GM23338 (cell line): ENCODE measurements at regions not wholly inside any gene's neighbourhood (a gene's known extent, or its start where the extent isn't known, plus 50 kb on each side); places are given as distances from the start of the nearest gene placed in this dataset.

Experiments
- ATAC-seq: fragments of 200-7000 bp; cut with Tn5 transposase; 3 replicates; pipeline ENCODE4 v1.9.1; 2020
- DNase-seq: peaks from one replicate; pipeline ENCODE4 v3.0.0-alpha.2; 2015; ENCODE audit warnings: low spot score
- H2AFZ ChIP-seq: fragments of 200-600 bp; sonication (generic); 2 replicates; pipeline ENCODE4 v1.8.0; 2016; ENCODE audit warnings: antibody characterized with exemption, mild to moderate bottlenecking, moderate library complexity
- H3F3A ChIP-seq: fragments of 200-600 bp; sonication (generic); replicated peaks from 2 replicates; pipeline ENCODE4 v1.8.0; 2017; ENCODE audit warnings: antibody characterized with exemption, mixed run types, low read depth
- H3K27ac ChIP-seq: fragments of 200-600 bp; sonication (generic); 2 replicates; pipeline ENCODE4 v1.6.1; 2016; ENCODE audit warnings: low read depth
- H3K27me3 ChIP-seq: fragments of 200-600 bp; sonication (generic); 2 replicates; pipeline ENCODE4 v1.8.0; 2016; ENCODE audit warnings: mild to moderate bottlenecking, mixed run types, moderate library complexity; ENCODE audit not compliant: insufficient read depth
- H3K36me3 ChIP-seq: fragments of 200-600 bp; sonication (generic); 2 replicates; pipeline ENCODE4 v1.8.0; 2016; ENCODE audit warnings: mild to moderate bottlenecking; ENCODE audit not compliant: insufficient read depth
- H3K4me1 ChIP-seq: fragments of 200-600 bp; sonication (generic); 2 replicates; pipeline ENCODE4 v1.8.0; 2016; ENCODE audit warnings: mild to moderate bottlenecking, moderate library complexity; ENCODE audit not compliant: insufficient read depth
- H3K4me2 ChIP-seq: fragments of 200-600 bp; sonication (generic); 2 replicates; pipeline ENCODE4 v1.7.1; 2017; ENCODE audit warnings: mixed run types
- H3K4me3 ChIP-seq: fragments of 200-600 bp; sonication (generic); 2 replicates; pipeline ENCODE4 v1.6.1; 2016; ENCODE audit warnings: mixed run types
- H3K79me2 ChIP-seq: fragments of 200-600 bp; sonication (generic); replicated peaks from 2 replicates; pipeline ENCODE4 v1.8.0; 2017; ENCODE audit warnings: mild to moderate bottlenecking; ENCODE audit not compliant: insufficient read depth
- H3K9me2 ChIP-seq: fragments of 200-600 bp; sonication (generic); 2 replicates; pipeline ENCODE4 v1.8.0; 2017; ENCODE audit not compliant: insufficient read depth
- H4K20me1 ChIP-seq: fragments of 200-600 bp; sonication (generic); replicated peaks from 2 replicates; pipeline ENCODE4 v1.8.0; 2017; ENCODE audit warnings: mild to moderate bottlenecking; ENCODE audit not compliant: insufficient read depth
- H3K27ac Mint-ChIP-seq: 2 replicates; pipeline ENCODE4 v1.8.0; 2020; ENCODE audit warnings: inconsistent platforms, mild to moderate bottlenecking, moderate library complexity, mixed read lengths
- H3K27me3 Mint-ChIP-seq: 3 replicates; pipeline ENCODE4 v1.8.0; 2022; ENCODE audit warnings: low read depth, mild to moderate bottlenecking, moderate library complexity, mixed read lengths, inconsistent platforms; ENCODE audit not compliant: insufficient read depth, poor library complexity
- H3K36me3 Mint-ChIP-seq: 3 replicates; pipeline ENCODE4 v1.8.0; 2021; ENCODE audit warnings: low read depth, mild to moderate bottlenecking, inconsistent platforms, moderate library complexity, mixed read lengths
- H3K4me1 Mint-ChIP-seq: 3 replicates; pipeline ENCODE4 v1.8.0; 2020; ENCODE audit warnings: mild to moderate bottlenecking, inconsistent platforms, mixed read lengths
- H3K4me3 Mint-ChIP-seq: 3 replicates; pipeline ENCODE4 v1.8.0; 2021; ENCODE audit warnings: moderate library complexity, mild to moderate bottlenecking, inconsistent platforms, mixed read lengths
- H3K9me3 Mint-ChIP-seq: 3 replicates; pipeline ENCODE4 v1.8.0; 2020; ENCODE audit warnings: moderate library complexity, mild to moderate bottlenecking, inconsistent platforms, mixed read lengths
- EZH2 ChIP-seq: fragments of 200-600 bp; sonication (generic); IDR thresholded peaks from one replicate; pipeline ENCODE4 v1.8.0; 2017; ENCODE audit warnings: antibody characterized with exemption, mild to moderate bottlenecking, low read depth; ENCODE audit not compliant: unreplicated experiment
- EZH2phosphoT487 ChIP-seq: fragments of 200-600 bp; sonication (generic); IDR thresholded peaks from one replicate; pipeline ENCODE4 v1.8.1; 2018; ENCODE audit warnings: antibody characterized with exemption; ENCODE audit not compliant: unreplicated experiment
- JUNB ChIP-seq: IDR thresholded peaks from one replicate; pipeline ENCODE4 v1.6.1; 2016; ENCODE audit warnings: antibody characterized with exemption; ENCODE audit not compliant: unreplicated experiment
- ZNF462 ChIP-seq: fragments of 250-450 bp; sonication (Bioruptor Pico); IDR thresholded peaks from 2 replicates; pipeline ENCODE4 v1.5.0; 2020; ENCODE audit warnings: mild to moderate bottlenecking, moderate library complexity
- TF ChIP-seq, protein P1 (sequence below): IDR thresholded peaks from one replicate; pipeline ENCODE4 v1.6.1; 2018; ENCODE audit warnings: antibody characterized with exemption; ENCODE audit not compliant: unreplicated experiment

DNA sequence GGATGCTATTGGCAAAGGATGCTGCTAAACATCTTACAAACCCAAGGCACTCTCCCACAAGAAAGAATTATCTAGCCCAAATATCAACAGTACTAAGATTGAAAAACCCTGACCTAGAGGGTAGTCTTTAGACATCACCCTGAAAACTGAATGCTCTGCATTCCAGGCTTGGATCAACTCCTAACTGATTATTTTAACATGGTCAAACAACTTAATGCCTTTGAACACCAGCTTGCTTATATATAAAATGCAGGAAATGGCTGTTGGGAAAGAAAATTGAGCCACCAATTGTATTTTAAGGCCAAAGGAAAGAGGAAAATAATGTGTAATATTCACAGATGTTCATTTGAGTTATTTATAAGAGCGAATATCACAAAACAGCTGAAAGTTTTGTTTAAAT is 72.2 kb upstream of the C1orf87 start (continued):
- no peak for TF ChIP-seq ZNF462 (CRISPR knock-in tag)
- no peak for TF ChIP-seq EZH2phosphoT487
- no peak for TF ChIP-seq JUNB

DNA sequence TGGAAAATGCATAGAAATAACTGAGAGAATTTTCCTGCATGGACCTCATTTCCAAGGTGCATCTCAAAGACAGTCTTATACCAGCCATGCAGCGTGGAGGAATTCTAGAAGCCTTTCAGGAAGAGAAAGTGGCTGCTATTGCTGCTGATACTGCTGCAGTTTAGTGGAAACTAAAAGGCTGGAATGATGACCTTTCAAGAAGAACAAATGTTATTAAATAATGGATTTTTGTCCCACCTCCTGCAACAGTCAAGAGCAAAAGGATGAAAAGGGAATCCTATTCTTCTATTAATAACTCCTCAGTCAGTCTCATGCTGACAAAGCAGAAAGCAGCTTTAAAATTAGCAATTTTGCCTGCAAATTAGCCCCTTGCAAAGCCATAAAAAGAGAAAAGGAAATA is 68.2 kb upstream of the C1orf87 start:
- no peaks in the 10 kb centered on the region for H3K9me3 Mint-ChIP-seq
- Histone ChIP-seq H4K20me1 (no peaks in the 10 kb centered on the region), H3K4me2 (no peak overlapping the region), H3K9me2 (no peaks in the 10 kb centered on the region), H3K36me3 (no peaks in the 10 kb centered on the region), H3F3A (no peaks in the 10 kb centered on the region), H3K4me3 (no peak overlapping the region), H3K27me3 (no peaks in the 10 kb centered on the region), H3K79me2 (no peaks in the 10 kb centered on the region), H2AFZ (no peak overlapping the region), H3K27ac (no peak overlapping the region), H3K4me1 (no peaks in the 10 kb centered on the region)
- H3K27ac Mint-ChIP-seq = no peak overlapping the region
- no peak overlapping the region for H3K4me3 Mint-ChIP-seq
- ATAC-seq (no peak), DNase-seq (no peak)
- H3K36me3 Mint-ChIP-seq = no peaks in the 10 kb centered on the region
- no peaks in the 10 kb centered on the region for H3K27me3 Mint-ChIP-seq
- no peak for TF ChIP-seq EZH2
- TF ChIP-seq, protein P1, sequence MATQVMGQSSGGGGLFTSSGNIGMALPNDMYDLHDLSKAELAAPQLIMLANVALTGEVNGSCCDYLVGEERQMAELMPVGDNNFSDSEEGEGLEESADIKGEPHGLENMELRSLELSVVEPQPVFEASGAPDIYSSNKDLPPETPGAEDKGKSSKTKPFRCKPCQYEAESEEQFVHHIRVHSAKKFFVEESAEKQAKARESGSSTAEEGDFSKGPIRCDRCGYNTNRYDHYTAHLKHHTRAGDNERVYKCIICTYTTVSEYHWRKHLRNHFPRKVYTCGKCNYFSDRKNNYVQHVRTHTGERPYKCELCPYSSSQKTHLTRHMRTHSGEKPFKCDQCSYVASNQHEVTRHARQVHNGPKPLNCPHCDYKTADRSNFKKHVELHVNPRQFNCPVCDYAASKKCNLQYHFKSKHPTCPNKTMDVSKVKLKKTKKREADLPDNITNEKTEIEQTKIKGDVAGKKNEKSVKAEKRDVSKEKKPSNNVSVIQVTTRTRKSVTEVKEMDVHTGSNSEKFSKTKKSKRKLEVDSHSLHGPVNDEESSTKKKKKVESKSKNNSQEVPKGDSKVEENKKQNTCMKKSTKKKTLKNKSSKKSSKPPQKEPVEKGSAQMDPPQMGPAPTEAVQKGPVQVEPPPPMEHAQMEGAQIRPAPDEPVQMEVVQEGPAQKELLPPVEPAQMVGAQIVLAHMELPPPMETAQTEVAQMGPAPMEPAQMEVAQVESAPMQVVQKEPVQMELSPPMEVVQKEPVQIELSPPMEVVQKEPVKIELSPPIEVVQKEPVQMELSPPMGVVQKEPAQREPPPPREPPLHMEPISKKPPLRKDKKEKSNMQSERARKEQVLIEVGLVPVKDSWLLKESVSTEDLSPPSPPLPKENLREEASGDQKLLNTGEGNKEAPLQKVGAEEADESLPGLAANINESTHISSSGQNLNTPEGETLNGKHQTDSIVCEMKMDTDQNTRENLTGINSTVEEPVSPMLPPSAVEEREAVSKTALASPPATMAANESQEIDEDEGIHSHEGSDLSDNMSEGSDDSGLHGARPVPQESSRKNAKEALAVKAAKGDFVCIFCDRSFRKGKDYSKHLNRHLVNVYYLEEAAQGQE = no peak
- no peaks in the 10 kb centered on the region; the same call in 2 of the 3 replicates for H3K4me1 Mint-ChIP-seq
